GM12878 (cell line): ENCODE measurements at regions not wholly inside any gene's neighbourhood (a gene's known extent, or its start where the extent isn't known, plus 50 kb on each side); places are given as distances from the start of the nearest gene placed in this dataset.

Experiments
- ATF2 ChIP-seq: IDR thresholded peaks from 2 replicates; pipeline ENCODE4 v1.6.1; 2012; ENCODE audit warnings: low read length, inconsistent platforms
- CHD1 ChIP-seq: IDR thresholded peaks from 2 replicates; pipeline ENCODE4 v1.6.1; 2012; ENCODE audit warnings: low read depth, low read length, improper control_type of control experiment
- CTCF ChIP-seq, 3 experiments: IDR thresholded peaks in 2 of 3; conservative IDR thresholded peaks in 1 of 3; 2 replicates each; pipeline ENCODE4 v1.5.1; 2011; ENCODE audit warnings: low read depth in 3 of 3, low read length in 3 of 3, mild to moderate bottlenecking in 3 of 3, control low read depth in 2 of 3, moderate library complexity in 2 of 3, inconsistent platforms in 1 of 3, mixed read lengths in 1 of 3; ENCODE audit not compliant: control insufficient read depth in 2 of 3, insufficient read depth in 1 of 3; ENCODE audit errors: extremely low read depth in 1 of 3
- E2F4 ChIP-seq: IDR thresholded peaks from 2 replicates; pipeline ENCODE4 v1.6.1; 2012; ENCODE audit warnings: low read depth, low read length, improper control_type of control experiment
- GABPA ChIP-seq: IDR thresholded peaks from 2 replicates; pipeline ENCODE4 v1.6.1; 2014; ENCODE audit warnings: antibody characterized with exemption, low read depth, mild to moderate bottlenecking, inconsistent platforms
- PKNOX1 ChIP-seq: fragments of 450-650 bp; IDR thresholded peaks from 2 replicates; pipeline ENCODE4 v1.6.1; 2016; ENCODE audit warnings: mild to moderate bottlenecking
- POLR2AphosphoS5 ChIP-seq: IDR thresholded peaks from 2 replicates; pipeline ENCODE4 v1.6.1; 2011; ENCODE audit warnings: mild to moderate bottlenecking, low read length, inconsistent platforms
- PRDM15 ChIP-seq: fragments of 450-650 bp; formaldehyde crosslinking; IDR thresholded peaks from 2 replicates; pipeline ENCODE4 v1.4.0; 2020; ENCODE audit warnings: mild to moderate bottlenecking, moderate library complexity
- REST ChIP-seq: IDR thresholded peaks from 2 replicates; pipeline ENCODE4 v1.6.1; 2012; ENCODE audit warnings: mild to moderate bottlenecking, low read depth, low read length
- RUNX3 ChIP-seq: IDR thresholded peaks from 2 replicates; pipeline ENCODE4 v1.6.1; 2012; ENCODE audit warnings: low read length, inconsistent platforms
- ZNF207 ChIP-seq: fragments of 450-650 bp; IDR thresholded peaks from 2 replicates; pipeline ENCODE4 v1.6.1; 2014; ENCODE audit warnings: antibody characterized with exemption, mild to moderate bottlenecking, borderline replicate concordance
- ZNF384 ChIP-seq: IDR thresholded peaks from 2 replicates; pipeline ENCODE4 v1.6.1; 2012; ENCODE audit warnings: low read depth, mild to moderate bottlenecking, low read length, improper control_type of control experiment, borderline replicate concordance

GRCh38 chr9:107772988-107773387, 283.4 kb upstream of the KLF4 start (continued):
- no peak for TF ChIP-seq PRDM15
- no peak for TF ChIP-seq CHD1
- no peak for TF ChIP-seq GABPA
- no peak for TF ChIP-seq POLR2AphosphoS5
- no peak for TF ChIP-seq ZNF207
- no peak for TF ChIP-seq ATF2
- TF ChIP-seq ZNF384, result no peak
- no peak for TF ChIP-seq PKNOX1
- no peak for TF ChIP-seq CTCF (IDR thresholded peaks at IDR 0.05 in 2 of 3, conservative IDR thresholded peaks at IDR 0.05 in 1 of 3; ENCODE audit: control insufficient read depth in 2 of 3, extremely low read depth in 1 of 3, insufficient read depth in 1 of 3, low read depth in 3 of 3, low read length in 3 of 3)
- no peak for TF ChIP-seq REST
- no peak for TF ChIP-seq E2F4
- TF ChIP-seq RUNX3, result no peak
